Heart left ventricle (tissue), 13 donors: ENCODE measurements at regions not wholly inside any gene's neighbourhood (a gene's known extent, or its start where the extent isn't known, plus 50 kb on each side); places are given as distances from the start of the nearest gene placed in this dataset.

Experiments used
- CTCF ChIP-seq, 12 donors: fragments of 200-600 bp; sonication (generic) in 4 of 12; IDR thresholded peaks; one replicate each; pipeline versions ENCODE4 v1.5.0 to v1.8.0; 2018 to 2022; ENCODE audit warnings: antibody characterized with exemption in 12 of 12, mild to moderate bottlenecking in 5 of 12
- POLR2A ChIP-seq, 2 donors: fragments of 450-650 bp; IDR thresholded peaks; one replicate each; pipeline ENCODE4 v1.6.1; 2017; ENCODE audit warnings: antibody characterized with exemption in 2 of 2, mild to moderate bottlenecking in 2 of 2, moderate library complexity in 2 of 2
- donor health status: ischemic (EF 13 %, LVEDD 7.1; RV severe dilation, severe dysfunction).
- donor health status: DM: no; HTN: yes; CAD: no.
- donor health status: DM: no; HTN: no; CAD: no.
- donor health status: ischemic (EF 25% LVEDD 6.9; RV normal size, moderate dysfunction).
- donor health status: ischemic (EF 25% LVEDD 5.7; RV mildly dilated, moderate dysfunction).
- donor health status: ischemic (EF 35%, LVEDD 5.7; RV mildly dilated, moderate dysfunction).
- donor health status: nonischemic (EF 11% LVEDD 7.7; RV severe dilation, severe dysfunction).
- donor health status: DM: yes; HTN: yes; CAD: no.
- donor health status: PGD.
- donor health status: ischemic (EF 29% LVEDD 5.4; RV normal size, mild dysfunction).
- donor health status: nonischemic (EF 23%, LVEDD 6.1; RV moderate dilation, normal function).

DNA sequence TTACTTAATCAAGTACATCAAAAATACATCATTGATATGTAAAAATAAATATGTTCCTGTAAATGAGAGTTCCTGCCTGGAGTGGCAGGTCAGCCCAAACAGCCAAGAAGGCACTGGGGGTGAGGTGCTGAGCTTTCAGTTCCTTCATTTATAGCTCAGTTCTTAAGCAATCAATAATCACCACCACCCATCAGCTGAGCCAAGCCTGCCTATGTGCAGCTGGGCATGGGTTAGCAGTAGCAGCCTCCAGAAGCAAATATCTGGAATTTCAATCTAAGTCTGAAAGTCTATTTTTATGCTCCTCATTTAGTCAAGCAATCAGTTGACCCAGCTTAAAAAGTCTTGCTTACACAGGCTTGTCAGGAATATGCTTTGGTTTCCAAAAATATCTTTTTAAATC lies 811.0 kb upstream of the AMELY start:
- TF ChIP-seq CTCF (IDR thresholded peaks at IDR 0.05): no peak
- TF ChIP-seq POLR2A (IDR thresholded peaks at IDR 0.05): no peak
